D721Med (cell line): ENCODE measurements at regions not wholly inside any gene's neighbourhood (a gene's known extent, or its start where the extent isn't known, plus 50 kb on each side); places are given as distances from the start of the nearest gene placed in this dataset.

Experiments used
- DNase-seq: peaks from one replicate; pipeline ENCODE4 v3.0.0; 2011; ENCODE audit warnings: low spot score; ENCODE audit not compliant: insufficient read length
- FAIRE-seq: peaks from 2 replicates; lab custom pipeline; 2011; peaks lifted over from hg19 to GRCh38; lab: Jason Lieb, UNC
- TF ChIP-seq, protein P1 (sequence below): IDR thresholded peaks from 2 replicates; pipeline ENCODE4 v1.5.1; 2012; ENCODE audit warnings: mild to moderate bottlenecking, control low read depth; ENCODE audit not compliant: insufficient read depth; ENCODE audit errors: missing control alignments

DNA sequence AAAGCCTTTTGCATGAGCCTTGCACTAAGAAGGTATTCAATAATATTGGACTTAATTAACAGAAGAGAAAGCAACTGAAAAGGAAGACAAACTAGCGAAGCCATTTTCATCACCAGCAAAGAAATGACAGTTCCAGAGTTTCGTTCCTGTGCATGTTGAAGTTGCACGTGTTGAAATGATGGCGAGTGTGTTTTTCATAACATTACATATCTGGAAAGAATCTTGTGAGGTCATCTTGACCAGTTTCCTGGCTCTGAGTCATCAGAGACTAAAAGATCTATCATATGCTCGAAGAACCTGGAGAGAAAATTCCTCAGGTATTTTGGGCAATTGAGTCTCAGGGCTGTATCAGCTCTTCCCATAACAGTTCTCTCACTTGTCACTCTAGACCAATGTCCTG is 106.2 kb upstream of the MAML3 start:
- no peak for DNase-seq
- FAIRE-seq, result no peak
- TF ChIP-seq, protein P1, sequence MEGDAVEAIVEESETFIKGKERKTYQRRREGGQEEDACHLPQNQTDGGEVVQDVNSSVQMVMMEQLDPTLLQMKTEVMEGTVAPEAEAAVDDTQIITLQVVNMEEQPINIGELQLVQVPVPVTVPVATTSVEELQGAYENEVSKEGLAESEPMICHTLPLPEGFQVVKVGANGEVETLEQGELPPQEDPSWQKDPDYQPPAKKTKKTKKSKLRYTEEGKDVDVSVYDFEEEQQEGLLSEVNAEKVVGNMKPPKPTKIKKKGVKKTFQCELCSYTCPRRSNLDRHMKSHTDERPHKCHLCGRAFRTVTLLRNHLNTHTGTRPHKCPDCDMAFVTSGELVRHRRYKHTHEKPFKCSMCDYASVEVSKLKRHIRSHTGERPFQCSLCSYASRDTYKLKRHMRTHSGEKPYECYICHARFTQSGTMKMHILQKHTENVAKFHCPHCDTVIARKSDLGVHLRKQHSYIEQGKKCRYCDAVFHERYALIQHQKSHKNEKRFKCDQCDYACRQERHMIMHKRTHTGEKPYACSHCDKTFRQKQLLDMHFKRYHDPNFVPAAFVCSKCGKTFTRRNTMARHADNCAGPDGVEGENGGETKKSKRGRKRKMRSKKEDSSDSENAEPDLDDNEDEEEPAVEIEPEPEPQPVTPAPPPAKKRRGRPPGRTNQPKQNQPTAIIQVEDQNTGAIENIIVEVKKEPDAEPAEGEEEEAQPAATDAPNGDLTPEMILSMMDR, result no peak

DNA sequence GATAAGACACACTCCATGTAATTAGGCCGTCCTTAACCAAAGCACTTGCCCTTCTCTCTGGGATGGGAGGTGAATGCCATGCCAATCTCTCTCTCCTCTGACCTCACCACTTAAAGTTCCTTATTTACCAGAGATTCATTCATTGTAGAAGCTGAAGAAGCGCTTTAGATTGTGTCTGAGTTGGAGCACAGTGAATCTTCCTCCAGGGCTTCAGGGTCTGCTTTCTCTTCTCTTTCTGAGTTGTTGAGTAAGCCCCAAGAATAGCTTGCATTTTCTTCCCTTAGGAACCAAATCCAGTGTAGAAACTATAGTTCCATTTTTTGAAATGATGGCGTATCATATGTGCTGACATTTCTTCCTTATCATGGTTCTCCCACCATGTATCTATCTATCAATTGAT is 104.5 kb upstream of the MAML3 start:
- DNase-seq, result no peak
- no peak for FAIRE-seq
- TF ChIP-seq, protein P1, result no peak

DNA sequence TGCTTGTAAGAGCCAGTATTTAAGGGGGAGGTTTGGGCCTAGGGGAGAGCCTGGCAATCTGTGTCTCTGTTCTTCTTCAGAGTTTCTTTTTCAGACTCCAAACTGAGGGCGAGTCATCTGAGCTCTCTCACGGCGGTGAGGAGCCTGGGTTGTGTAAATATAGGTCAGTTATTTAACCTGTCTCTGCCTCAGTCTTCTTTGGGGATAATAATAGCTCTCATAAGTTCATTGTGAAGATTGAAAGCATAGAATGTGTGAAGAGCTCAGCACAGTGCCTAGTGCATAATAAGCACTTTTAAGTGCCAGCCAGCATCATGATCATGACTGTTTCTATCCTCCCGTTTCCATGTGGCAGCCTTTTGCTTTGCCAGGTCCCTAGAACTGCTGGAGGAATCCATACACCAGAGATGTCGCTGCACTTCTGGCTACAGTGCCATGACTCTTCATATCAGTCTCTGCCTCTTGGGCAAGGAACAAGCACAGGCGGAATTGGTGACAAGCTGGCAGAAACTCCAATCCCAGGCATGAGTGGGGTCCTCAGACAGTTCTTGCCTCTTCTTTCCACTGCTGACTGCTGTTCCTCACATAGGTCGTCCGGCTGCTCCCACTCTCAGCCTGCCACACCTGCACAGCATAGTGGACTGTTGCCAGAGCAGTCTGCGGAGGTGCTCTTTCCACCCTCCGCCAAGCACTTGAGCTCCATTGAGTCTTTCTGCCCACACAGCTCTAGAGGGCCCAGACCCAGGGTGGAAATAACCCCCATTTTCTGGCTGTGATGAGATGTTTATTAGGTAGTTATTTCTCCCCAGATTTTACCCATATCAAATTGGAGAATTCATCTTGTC is 103.7 kb upstream of the MAML3 start:
- DNase-seq (no peak), FAIRE-seq (no peak)

DNA sequence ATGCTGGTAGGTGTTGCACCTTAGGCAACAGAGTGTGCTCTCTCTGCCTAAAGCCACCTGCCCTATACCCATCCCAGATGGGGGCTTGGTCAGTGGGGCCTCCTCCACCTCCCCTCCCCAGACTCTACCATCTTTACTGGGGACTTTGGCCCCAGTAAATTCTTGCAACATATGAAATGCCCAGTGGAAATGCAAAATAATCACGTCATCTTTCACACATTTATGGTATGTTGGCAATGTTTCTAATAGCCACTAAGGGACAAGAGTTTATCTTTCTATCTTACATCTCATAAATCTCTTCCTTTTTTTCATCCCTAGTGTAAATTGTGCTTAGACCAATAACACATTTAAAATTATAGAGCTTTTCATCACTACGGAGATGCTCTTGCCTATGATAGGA is 103.0 kb upstream of the MAML3 start:
- FAIRE-seq (no peak), DNase-seq (no peak)
- TF ChIP-seq, protein P1, result no peak

More for the DNA sequence above, 103.7 kb upstream of the MAML3 start:
- TF ChIP-seq, protein P1, result no peak

DNA sequence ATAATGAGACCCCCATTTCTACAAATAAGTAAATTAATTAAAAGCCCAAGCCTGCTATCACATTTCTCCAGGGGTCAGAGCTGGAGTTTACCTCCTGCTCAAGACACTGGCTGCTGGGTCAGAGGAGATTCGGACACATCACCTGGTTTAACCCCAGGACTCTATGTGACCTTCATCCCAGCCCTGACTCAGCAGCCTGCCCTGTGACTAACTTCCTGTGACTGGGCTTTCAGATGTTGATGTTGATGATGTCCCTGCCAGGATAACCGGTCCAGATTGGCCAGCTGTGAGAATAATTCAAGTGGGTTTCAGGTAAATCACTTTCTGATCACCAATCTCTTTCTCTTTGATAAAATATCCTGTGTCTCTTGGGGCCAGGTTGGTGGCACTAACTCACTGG is 102.4 kb upstream of the MAML3 start:
- TF ChIP-seq, protein P1, result no peak
- DNase-seq, result no peak
- no peak for FAIRE-seq

DNA sequence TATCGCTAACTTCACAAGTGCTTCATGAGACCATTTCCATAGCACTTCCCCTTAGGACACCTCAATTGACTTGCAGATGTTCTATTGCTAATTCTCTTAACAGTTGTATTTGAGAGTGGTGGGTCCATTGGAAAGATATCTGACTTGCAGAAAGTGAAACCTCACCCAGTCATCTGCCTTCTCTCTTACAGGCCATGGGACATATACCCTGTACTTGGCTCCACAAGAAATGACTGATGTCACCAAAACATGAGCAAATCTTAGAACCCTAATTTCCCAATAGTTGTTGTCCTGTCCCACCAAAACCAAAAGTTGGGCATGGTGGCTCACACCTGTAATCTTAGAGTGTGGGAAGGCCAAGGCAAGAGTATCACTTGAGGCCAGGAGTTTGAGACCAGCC is 101.9 kb upstream of the MAML3 start:
- TF ChIP-seq, protein P1, result no peak
- FAIRE-seq, result no peak

DNA sequence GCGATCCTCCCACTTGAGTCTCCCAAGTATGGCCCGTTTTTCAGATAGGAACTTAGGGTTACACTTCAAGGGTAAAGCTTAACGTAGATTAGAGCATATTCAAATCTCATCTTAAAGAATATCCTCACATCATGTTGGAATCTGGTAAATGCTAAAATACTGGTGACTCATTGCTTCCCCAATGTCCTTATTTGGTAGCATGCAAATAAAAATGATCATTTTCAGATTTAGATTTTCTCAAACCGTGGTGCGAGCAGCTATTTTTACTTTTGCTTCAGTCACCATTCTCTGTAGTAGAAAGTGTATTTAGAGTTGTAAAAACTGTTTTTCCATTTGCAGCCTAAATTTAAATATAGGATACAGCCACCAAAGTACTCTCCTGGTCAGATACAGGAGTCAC is 101.5 kb upstream of the MAML3 start:
- FAIRE-seq (no peak), DNase-seq (no peak)
- TF ChIP-seq, protein P1, result no peak

More for the DNA sequence above, 101.9 kb upstream of the MAML3 start:
- no peak for DNase-seq
